ENCODE measurements at regions not wholly inside any gene's neighbourhood (a gene's known extent, or its start where the extent isn't known, plus 50 kb on each side); places are given as distances from the start of the nearest gene placed in this dataset.

- H3K4me1 ChIP-seq (replicated peaks; ENCODE audit: insufficient read depth): no peaks in the 10 kb centered on the region
- no peaks in the 10 kb centered on the region for H3K9me2 ChIP-seq (ENCODE audit: insufficient read depth)
- H3K9me3 ChIP-seq (ENCODE audit: insufficient read depth, low read depth): no peaks in the 10 kb centered on the region
- H3K27me3 ChIP-seq (ENCODE audit: insufficient read depth, low read depth): no peaks in the 10 kb centered on the region
- no peak overlapping the region for H2AFZ ChIP-seq
- H4K20me1 ChIP-seq (ENCODE audit: insufficient read depth): no peaks in the 10 kb centered on the region
- intact Hi-C loops (cut with micrococcal nuclease; ENCODE audit: unreplicated experiment): no loop called here
- CTCF ChIA-PET: no interaction called here
- TF ChIP-seq CTCF (conservative IDR thresholded peaks at IDR 0.05) (no peak), EZH2 (IDR thresholded peaks at IDR 0.05; ENCODE audit: low read depth) (no peak)
- BruUV-seq (replicated peaks): no TSS peak
- POLR2A ChIA-PET (ENCODE audit: unreplicated experiment): no interaction called here
- no peak overlapping the region for H3K4me3 ChIP-seq
- no peaks in the 10 kb centered on the region for H3F3A ChIP-seq (ENCODE audit: insufficient read depth, low read depth)
- no peak overlapping the region for H3K4me2 ChIP-seq
- no peak overlapping the region for H3K27ac ChIP-seq
- no peak for DNase-seq
- H3K79me2 ChIP-seq (ENCODE audit: low read depth): no peaks in the 10 kb centered on the region
- no peaks in the 10 kb centered on the region for H3K36me3 ChIP-seq (ENCODE audit: low read depth)
These were observed 146.7 kb downstream of the PSMG1 start for GRCh38 chr21:39036581-39036980.

GRCh38 chr21:39034590-39035536 is 148.4 kb downstream of the PSMG1 start:
- ChIA-PET POLR2A (ENCODE audit: unreplicated experiment) (interaction anchor here (0.7 kb wide), 1 partner anchor 236 kb away, joined by 22 read pairs; no protein-coding TSS in a partner anchor), CTCF (interaction anchor here (0.6 kb wide), 1 partner anchor 91 kb away, joined by 3 read pairs; no protein-coding TSS in a partner anchor)
- Histone ChIP-seq H3K36me3 (ENCODE audit: low read depth) (no peaks in the 10 kb centered on the region), H3K4me3 (no peak overlapping the region), H3K4me1 (replicated peaks; ENCODE audit: insufficient read depth) (peaks cover 12% of the 10 kb centered on the region), H3K4me2 (no peak overlapping the region), H3K27me3 (ENCODE audit: insufficient read depth, low read depth) (no peaks in the 10 kb centered on the region), H3K79me2 (ENCODE audit: low read depth) (no peaks in the 10 kb centered on the region), H3F3A (ENCODE audit: insufficient read depth, low read depth) (peaks cover 7% of the 10 kb centered on the region; the same call in 1 of the 2 replicates), H3K27ac (no peak overlapping the region), H3K9me3 (ENCODE audit: insufficient read depth, low read depth) (no peaks in the 10 kb centered on the region), H2AFZ (no peak overlapping the region), H3K9me2 (ENCODE audit: insufficient read depth) (no peaks in the 10 kb centered on the region), H4K20me1 (ENCODE audit: insufficient read depth) (no peaks in the 10 kb centered on the region)
- BruUV-seq (replicated peaks): no TSS peak
- DNase-seq: no peak
- no peak for TF ChIP-seq EZH2 (IDR thresholded peaks at IDR 0.05; ENCODE audit: low read depth)
- no peak for TF ChIP-seq CTCF (conservative IDR thresholded peaks at IDR 0.05)
- intact Hi-C loops (cut with micrococcal nuclease; ENCODE audit: unreplicated experiment): no loop called here

GRCh38 chr21:39033878-39034589 is 149.2 kb downstream of the PSMG1 start:
- DNase-seq: peak in 1 of 2 experiments; percentile 31
- no peak overlapping the region for H3K4me2 ChIP-seq
- H3K9me3 ChIP-seq (ENCODE audit: insufficient read depth, low read depth): no peaks in the 10 kb centered on the region
- H3K36me3 ChIP-seq (ENCODE audit: low read depth): no peaks in the 10 kb centered on the region
- H3K27me3 ChIP-seq (ENCODE audit: insufficient read depth, low read depth): no peaks in the 10 kb centered on the region
- H3F3A ChIP-seq (ENCODE audit: insufficient read depth, low read depth): peaks cover 7% of the 10 kb centered on the region; the same call in 1 of the 2 replicates
- no peaks in the 10 kb centered on the region for H4K20me1 ChIP-seq (ENCODE audit: insufficient read depth)
- H3K79me2 ChIP-seq (ENCODE audit: low read depth): no peaks in the 10 kb centered on the region
- H3K4me3 ChIP-seq: no peak overlapping the region
- intact Hi-C loops (cut with micrococcal nuclease; ENCODE audit: unreplicated experiment): no loop called here
- H3K4me1 ChIP-seq (replicated peaks; ENCODE audit: insufficient read depth): peaks cover 13% of the 10 kb centered on the region
- H2AFZ ChIP-seq: no peak overlapping the region
- TF ChIP-seq CTCF (conservative IDR thresholded peaks at IDR 0.05) (no peak), EZH2 (IDR thresholded peaks at IDR 0.05; ENCODE audit: low read depth) (no peak)
- BruUV-seq (replicated peaks): no TSS peak
- POLR2A ChIA-PET (ENCODE audit: unreplicated experiment): interaction anchor here (0.7 kb wide), 1 partner anchor 235 kb away, joined by 22 read pairs; no protein-coding TSS in a partner anchor
- H3K27ac ChIP-seq: no peak overlapping the region
- CTCF ChIA-PET: interaction anchor here (0.6 kb wide), 1 partner anchor 92 kb away, joined by 3 read pairs; no protein-coding TSS in a partner anchor
- no peaks in the 10 kb centered on the region for H3K9me2 ChIP-seq (ENCODE audit: insufficient read depth)

Data from PC-9 (cell line).